T-helper 2 cell treated with Interferon-gamma antibody and Interleukin-4, amounts not matched to agents 100 ng/mL and 5 ng/mL, for 36 hours (primary cell): ENCODE measurements at regions not wholly inside any gene's neighbourhood (a gene's known extent, or its start where the extent isn't known, plus 50 kb on each side); places are given as distances from the start of the nearest gene placed in this dataset.
"Not testable (repeated sequence)": the region's sequence is repeated elsewhere in the genome, so short reads cannot be mapped to it uniquely, and the experiment has no call there.

Experiments
- intact Hi-C: fragments of 100-400 bp; cut with micrococcal nuclease; formaldehyde crosslinking; loops from one replicate; pipeline ENCODE4 v1.15.1; 2023

DNA sequence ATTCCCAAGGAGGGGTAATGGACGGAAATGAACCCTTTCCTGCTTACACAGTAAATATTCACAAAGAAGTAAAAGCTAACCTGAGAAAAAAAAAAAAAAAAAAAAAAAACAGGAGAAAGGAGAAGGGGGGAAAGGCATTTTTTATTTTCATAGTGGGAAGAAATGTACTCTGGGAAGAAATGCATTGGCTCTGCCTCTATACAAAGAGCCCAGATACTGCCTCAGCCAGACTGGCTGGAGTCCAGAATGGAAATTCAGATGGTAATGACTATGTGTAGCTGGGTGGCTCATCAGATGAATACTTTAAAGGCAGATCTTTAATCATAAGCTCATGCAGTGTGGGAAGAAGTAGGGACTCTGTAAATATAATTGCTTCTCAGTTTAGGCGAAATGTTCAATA is 124.9 kb upstream of the ZNF608 start:
- intact Hi-C loops: no loop called here

DNA sequence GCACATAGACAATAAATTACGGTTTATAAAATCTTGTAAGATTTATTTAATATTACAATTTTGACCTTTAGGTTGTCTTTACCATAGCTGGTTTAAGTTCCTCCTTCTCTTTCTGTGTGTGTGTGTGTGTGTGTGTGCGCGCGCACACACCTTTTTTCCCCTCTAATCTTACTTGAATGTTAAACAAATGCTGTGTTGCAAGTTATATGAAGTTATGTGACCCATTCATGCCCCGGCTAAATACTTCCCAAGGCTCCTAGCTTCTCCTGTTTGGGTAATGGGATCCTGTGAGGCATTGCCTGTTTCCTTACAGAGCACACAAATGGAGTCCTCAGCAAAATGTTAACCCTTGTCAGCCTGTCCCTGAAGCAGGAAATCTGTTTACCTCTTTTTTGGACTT is 125.6 kb upstream of the ZNF608 start:
- intact Hi-C loops: no loop called here

DNA sequence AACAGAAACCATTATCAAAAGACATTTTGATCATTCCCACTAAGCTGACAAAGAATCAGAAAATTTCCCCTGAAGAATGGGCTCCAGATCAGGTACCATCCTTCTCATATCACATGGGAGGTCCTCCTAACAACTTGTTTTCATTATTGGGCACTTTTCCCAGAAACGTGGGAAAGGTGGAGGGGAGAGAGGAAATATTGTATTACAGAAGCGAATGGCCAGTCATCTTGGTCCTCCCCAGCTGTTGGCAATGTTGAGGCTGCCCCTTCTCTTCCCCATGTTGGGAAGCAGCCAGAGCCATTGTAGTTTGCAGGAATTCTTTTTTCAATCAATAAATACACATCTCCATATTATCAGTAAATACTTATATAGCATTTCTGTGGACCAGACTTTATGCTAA is 126.2 kb upstream of the ZNF608 start:
- intact Hi-C loops: no loop called here

GRCh38 chr5:124873188-124873587 is 126.7 kb upstream of the ZNF608 start:
- intact Hi-C loops: no loop called here

DNA sequence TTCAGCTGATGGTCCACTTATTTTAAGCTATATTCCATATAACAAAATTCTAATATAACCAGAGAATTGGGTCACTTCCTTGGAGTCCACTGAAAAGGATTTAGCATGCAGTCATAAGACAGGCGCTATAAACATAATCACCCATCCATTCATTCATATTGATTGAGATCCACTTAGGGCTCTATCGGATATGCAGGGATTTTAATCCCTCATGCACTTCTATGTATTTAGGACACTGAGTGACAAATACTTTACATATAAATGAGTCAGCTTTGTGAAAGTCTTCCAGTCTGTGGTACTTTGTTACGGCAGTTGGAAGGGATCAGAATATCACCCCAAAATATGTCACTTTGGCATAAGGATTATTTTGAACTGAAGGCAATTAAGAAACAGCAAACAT is 127.3 kb upstream of the ZNF608 start:
- intact Hi-C loops: no loop called here

DNA sequence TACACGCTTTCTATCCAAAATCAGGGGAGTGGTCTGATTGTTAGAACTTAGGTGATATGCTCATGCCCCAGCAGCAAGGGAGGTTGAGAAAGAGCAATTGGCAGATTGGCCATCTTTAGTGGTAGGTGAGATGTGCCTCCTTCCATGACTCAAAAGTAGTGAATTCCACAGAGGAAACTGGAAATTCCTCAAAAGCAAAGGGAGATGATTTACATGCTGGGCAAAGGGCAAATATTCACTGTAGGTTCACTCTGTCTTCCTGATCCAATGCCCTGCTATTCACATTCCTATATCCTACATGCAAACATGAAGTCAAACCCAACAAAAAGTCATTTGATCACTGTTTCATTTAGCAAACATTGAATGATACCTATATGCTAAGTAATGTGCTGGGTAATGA is 130.1 kb upstream of the ZNF608 start:
- intact Hi-C loops: no loop called here

- intact Hi-C loops: no loop called here
Measured at GRCh38 chr5:124876983-124877382, 130.5 kb upstream of the ZNF608 start.

DNA sequence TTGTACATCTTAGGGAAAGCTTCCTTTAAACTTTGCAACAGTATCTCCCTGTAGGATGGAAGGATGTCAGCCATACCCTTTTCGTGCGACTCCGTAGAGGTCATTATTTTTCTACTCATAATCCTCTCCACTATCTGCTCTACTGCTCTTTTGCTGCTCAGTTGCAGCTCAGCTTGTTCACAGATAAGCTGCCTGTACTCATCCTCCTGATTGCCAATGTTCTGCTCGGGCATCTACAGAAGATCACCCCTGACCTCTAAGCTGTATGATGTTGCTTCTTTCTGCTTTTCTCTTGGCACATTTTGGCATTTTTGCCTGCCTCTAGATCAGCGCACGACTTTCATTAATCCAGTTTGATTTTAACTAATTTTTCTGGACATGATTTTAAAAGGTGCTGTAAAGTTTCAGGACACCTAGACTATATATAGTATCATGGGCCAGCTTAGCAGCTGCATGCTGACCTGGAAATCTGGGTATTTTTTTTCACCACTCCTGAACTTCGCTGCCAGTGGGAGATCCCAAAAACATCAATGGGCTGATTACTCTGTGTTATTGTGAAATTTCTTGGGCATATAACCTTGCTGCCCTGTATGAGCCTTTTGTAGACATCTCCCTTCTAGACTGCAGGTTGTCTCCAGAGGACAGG is 131.2 kb upstream of the ZNF608 start:
- intact Hi-C loops: no loop called here

DNA sequence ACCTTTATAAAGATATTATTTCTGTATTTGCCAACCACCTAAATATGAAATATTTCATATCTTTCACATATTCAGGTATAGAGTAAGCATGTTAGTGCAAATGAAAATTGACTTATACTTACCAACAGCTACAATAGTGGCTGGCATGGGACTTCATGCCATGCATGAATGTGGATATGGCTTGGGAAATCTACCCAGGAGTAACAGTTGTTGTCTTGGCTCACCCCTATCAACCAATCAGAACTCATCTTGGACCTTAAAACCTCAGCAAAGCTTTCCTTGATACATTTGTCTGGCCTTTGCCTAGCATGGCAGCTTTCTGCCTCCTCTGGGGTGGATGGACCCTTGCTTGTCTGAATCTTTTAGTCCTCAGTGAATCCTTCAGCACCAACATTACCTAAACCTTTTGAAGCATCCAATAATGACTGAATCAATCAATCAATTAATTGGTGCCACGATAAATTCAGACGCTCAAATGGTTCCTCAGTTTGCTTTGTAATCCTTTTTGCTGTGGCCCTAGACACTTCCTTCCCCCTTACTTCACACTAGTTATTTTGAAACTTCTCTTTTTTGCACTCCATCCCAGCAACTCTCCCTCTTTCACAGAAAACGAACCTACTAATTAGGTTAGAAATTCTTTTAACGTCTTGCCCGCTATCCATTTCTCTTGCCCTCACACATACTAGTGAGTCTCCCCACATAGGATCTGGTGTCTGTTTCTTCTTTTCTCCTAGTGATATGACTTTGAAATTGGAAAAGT is 132.3 kb upstream of the ZNF608 start:
- intact Hi-C loops: no loop called here

GRCh38 chr5:124880903-124881697 is 134.7 kb upstream of the ZNF608 start:
- intact Hi-C loops: no loop called here

GRCh38 chr5:124883681-124884080 is 137.2 kb upstream of the ZNF608 start:
- intact Hi-C loops: no loop called here

- intact Hi-C loops: no loop called here
Measured at GRCh38 chr5:124884114-124884513, 137.7 kb upstream of the ZNF608 start.

- intact Hi-C loops: no loop called here
Measured at GRCh38 chr5:124885490-124885889, 139.1 kb upstream of the ZNF608 start.

DNA sequence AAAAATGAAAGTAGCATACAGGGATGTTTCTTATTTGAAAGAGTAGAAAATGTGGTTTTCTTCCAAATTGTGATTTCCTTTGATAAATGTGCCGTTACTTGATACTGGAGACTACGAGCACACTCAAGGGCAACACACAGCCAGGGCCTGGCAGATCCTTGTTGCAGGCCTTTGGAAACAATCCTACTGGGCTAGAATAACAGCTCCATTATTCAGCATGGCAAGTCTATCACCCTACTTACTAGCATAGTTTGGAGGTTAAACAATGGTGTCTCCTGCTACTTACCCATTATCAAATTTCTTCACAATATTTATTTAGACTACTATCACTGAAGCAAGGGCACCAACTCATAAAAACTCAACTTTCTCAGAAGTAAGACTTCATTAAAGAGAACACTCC is 140.8 kb upstream of the ZNF608 start:
- intact Hi-C loops: no loop called here

- intact Hi-C loops: no loop called here
Measured at GRCh38 chr5:124888050-124888506, 141.6 kb upstream of the ZNF608 start.

- intact Hi-C loops: no loop called here
Measured at GRCh38 chr5:124888622-124889485, 142.4 kb upstream of the ZNF608 start.

DNA sequence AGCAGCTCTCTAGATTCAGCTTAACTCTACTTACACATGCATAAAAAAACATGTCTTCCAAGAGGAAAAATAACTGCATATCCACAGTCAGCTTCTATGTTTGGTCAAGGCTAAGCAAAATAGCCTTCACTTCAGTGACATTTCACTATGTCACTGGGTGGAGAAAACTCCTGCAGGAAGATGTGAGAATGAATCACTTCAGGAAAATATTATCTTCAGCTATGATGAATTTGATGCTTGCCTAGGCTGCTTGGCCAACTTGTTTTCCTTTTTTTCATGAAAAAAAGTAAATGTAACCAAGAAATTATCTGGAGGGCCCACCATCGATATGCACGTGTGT is 143.0 kb upstream of the ZNF608 start:
- intact Hi-C loops: no loop called here

DNA sequence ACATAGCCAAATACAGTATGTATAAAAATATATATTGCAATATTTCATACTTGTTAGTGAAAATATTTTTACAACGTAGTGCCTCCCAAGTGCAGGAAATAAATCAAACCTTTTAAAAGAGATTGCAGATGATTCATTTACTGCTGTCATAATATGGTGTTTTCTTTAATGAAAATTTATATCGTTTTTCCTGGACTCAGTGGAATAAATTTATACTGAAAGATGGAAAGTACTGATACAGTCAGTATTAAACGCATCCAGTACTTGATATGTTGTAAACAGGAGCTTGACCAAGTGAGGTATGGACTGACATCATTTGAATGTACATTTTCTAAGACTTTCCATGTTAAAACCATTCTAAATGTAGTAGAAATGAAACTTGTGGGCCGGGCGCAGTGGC is 143.4 kb upstream of the ZNF608 start:
- intact Hi-C loops: no loop called here

- intact Hi-C loops: not testable (repeated sequence)
Measured at GRCh38 chr5:124890442-124890841, 144.0 kb upstream of the ZNF608 start.

- intact Hi-C loops: no loop called here
Measured at GRCh38 chr5:124891179-124891578, 144.7 kb upstream of the ZNF608 start.

DNA sequence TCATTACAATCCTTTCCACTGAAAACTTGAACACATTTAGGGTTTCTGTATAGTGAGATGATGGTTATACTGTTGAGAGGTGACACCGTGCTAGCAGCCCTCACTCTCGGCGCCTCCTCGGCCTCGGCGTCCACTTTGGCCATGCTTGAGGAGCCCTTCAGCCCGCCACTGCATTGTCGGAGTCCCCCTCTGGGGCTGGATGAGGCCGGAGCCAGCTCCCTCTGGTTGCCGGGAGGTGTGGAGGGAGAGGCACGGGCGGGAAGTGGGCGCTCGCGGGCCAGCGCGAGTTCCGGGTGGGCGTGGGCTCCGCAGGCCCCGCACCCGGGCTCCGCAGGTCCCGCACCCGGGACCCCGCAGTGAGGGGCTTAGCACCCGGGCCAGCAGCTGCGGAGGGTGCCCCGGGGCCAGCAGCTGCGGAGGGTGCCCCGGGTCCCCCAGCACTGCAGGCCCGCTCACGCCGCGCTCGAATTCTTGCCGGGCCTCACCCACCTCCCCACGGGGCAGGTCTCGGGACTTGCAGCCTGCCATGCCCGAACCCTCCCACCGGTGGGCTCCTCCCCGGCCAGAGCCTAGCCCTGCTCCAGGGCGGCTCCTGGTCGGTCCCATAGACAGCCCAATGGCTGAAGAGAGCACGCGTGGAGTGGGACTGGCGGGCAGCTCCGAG is 145.9 kb upstream of the ZNF608 start:
- intact Hi-C loops: no loop called here
